ENCODE measurements at regions not wholly inside any gene's neighbourhood (a gene's known extent, or its start where the extent isn't known, plus 50 kb on each side); places are given as distances from the start of the nearest gene placed in this dataset.

DNA sequence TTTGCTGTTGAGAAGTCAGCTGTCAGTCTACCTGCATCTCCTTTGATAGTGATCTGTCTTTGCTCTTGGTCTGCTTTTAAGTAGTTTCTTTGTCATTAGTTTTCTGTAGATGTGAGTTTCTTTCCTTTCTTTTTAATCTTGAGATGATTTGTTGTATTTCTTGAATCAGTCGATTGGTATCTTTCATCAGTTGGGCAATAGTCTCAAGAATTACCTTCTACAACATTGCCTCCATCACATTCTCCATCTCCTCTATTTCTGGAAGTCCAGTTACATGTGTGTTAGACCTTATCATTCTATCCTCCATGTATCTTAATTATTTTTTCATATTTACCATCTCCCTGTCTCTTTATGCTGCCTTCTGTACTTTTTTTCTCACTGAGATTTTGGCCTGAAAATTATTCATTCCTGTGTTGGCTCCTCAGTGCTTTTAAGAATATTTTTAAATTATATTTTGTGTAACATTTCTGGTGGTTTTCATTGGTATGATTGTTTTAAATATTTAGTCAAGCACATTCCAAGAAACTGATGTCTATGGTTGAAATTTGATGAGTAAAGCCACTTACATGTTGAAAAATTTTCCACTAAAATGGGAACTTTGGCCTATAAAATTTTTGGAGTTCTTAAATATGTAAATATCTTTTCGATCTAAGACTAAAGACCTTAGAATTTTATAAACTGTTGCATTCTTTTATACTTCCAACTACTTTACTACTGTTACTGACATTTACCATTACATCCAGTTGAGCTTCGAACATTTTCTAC, 239.5 kb upstream of the MGAT5 start:
- no peak for DNase-seq (ENCODE audit: low read depth)
- TF ChIP-seq, protein P1, sequence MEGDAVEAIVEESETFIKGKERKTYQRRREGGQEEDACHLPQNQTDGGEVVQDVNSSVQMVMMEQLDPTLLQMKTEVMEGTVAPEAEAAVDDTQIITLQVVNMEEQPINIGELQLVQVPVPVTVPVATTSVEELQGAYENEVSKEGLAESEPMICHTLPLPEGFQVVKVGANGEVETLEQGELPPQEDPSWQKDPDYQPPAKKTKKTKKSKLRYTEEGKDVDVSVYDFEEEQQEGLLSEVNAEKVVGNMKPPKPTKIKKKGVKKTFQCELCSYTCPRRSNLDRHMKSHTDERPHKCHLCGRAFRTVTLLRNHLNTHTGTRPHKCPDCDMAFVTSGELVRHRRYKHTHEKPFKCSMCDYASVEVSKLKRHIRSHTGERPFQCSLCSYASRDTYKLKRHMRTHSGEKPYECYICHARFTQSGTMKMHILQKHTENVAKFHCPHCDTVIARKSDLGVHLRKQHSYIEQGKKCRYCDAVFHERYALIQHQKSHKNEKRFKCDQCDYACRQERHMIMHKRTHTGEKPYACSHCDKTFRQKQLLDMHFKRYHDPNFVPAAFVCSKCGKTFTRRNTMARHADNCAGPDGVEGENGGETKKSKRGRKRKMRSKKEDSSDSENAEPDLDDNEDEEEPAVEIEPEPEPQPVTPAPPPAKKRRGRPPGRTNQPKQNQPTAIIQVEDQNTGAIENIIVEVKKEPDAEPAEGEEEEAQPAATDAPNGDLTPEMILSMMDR (conservative IDR thresholded peaks at IDR 0.05; ENCODE audit: low read depth, low read length): no peak
- H3K4me3 ChIP-seq (ENCODE audit: low read length): no peak overlapping the region

DNA sequence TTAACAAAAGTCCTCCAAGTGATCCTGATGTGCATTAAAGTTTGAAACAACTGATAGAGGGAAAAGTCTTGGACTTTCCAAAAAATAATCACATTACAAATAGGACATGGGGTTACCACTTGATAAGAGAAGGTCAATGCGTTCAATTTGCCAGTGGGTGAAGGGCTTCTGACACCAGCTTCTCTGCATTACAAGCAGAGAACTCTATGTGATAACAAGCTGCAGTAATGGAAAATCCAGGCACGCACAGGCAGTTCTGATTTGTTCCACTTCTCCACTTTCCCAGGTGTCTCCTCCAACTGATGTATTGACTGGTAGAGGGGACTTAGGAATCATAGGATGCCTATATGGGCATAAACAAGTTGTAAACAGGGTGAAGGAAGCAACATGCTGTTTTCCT, 234.0 kb upstream of the MGAT5 start:
- TF ChIP-seq, protein P1 (conservative IDR thresholded peaks at IDR 0.05; ENCODE audit: low read depth, low read length): no peak
- DNase-seq (ENCODE audit: low read depth): no peak
- no peak overlapping the region for H3K4me3 ChIP-seq (ENCODE audit: low read length)

DNA sequence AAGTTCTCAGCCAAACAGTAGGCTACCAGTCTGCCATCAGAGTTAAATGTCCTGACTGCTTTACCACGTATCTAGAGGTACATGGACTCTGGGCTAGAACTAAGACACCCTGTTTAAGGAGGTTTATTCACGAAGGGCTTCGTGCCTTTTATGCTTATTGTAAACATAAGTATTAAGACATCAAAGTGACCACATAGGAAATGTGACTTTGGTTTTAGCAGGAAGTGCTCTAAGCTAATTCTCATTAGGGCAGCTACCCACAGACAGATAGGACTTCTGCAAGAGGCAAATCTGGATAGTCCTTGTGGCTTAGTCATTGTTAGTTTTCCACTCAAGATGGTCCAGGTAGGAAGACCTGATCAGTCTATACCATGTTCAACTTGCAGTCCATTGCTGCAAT, 233.3 kb upstream of the MGAT5 start:
- no peak for DNase-seq (ENCODE audit: low read depth)
- TF ChIP-seq, protein P1 (conservative IDR thresholded peaks at IDR 0.05; ENCODE audit: low read depth, low read length): no peak
- H3K4me3 ChIP-seq (ENCODE audit: low read length): no peak overlapping the region

DNA sequence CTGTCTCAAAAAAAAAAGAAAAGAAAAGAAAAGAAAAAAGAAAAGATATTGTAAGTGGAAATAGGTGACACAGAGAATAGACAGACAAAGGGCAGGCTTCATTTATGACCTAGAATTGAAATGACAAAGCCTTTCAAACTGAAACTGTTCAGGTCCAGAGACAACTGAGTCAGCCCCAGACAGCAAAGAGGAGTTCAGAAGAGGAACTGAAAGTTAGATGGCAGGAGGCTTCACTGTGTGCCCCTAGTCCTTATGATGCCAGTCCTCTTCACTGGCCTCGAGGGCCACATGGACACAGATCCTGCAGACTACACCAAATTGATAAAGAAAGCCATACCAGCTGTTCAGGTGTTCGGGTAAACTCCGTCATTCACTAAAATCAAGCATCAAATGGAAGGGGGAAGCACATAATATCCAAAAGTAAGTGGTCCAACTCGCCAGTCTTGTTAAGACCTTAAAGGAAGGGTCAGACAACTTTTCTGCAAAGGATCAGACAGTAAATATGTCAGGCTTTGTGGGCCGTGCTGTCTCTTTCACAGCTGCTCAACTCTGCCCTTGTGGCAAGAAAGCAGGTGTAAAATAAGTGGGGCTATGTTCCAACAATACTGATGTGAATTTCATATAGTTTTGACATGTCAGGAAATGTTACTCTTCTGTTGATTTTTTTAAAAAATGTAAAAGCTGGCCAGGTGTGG, 231.9 kb upstream of the MGAT5 start:
- TF ChIP-seq, protein P1 (conservative IDR thresholded peaks at IDR 0.05; ENCODE audit: low read depth, low read length): no peak
- no peak overlapping the region for H3K4me3 ChIP-seq (ENCODE audit: low read length)
- no peak for DNase-seq (ENCODE audit: low read depth)

DNA sequence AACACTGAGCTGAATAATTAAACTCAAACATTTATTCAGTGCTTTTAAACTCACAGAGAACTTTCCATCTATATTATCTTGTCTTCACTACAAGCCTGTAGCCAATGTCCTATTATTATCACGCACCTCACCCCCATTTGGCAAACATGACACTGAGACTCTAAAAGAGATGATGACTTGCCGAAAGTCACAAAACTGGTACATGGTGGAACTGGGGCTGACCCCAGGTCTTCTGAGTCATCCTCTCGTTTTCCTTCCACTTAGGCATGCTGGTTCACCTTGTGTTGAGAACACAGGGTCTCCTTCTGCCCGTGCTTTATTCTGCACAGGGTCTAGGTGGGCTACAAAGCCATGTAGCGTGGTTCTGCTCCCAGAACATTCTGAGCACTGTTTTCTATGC, 230.0 kb upstream of the MGAT5 start:
- TF ChIP-seq, protein P1 (conservative IDR thresholded peaks at IDR 0.05; ENCODE audit: low read depth, low read length): no peak
- DNase-seq (ENCODE audit: low read depth): no peak
- no peak overlapping the region for H3K4me3 ChIP-seq (ENCODE audit: low read length)

DNA sequence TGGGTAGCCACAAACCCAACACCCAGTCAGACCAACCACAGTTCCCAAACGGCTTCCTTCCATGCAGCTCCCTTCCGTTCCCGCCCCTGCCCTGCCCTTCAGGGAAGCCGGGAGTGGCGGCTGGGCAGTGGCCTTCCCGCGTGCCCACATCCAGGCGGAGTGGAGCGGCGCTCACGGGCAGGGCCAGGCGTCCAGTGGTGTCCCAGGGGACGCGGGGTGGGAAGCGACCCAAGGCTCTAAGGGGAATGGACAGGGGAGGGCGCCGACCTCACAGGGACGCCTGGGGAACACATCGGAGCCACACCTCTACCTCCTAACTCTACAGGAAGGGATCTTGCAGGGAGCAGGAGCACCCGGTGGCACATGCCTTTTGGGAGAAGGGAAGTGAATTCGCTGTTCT, 225.9 kb upstream of the MGAT5 start:
- TF ChIP-seq, protein P1 (conservative IDR thresholded peaks at IDR 0.05; ENCODE audit: low read depth, low read length): no peak
- no peak for DNase-seq (ENCODE audit: low read depth)
- no peak overlapping the region for H3K4me3 ChIP-seq (ENCODE audit: low read length)

DNA sequence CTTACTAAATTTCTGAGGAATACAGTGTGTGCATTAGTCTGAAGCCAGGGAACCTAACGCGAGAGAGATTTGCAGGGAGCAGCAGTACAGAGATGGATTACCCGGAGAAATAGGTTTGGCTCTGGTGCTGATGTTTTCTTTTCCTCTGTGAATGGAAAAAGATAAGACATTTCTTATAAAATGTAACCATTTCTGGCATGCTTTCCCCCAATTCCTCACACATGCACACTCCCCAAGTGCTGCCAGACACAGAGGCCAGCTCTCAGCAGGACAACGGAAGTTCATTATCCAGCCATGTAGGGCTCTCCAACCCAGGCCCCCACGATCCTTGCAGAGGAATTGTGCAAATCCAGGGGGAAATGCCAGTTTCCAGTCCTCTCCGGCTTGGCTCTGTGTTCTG, 224.5 kb upstream of the MGAT5 start:
- no peak for DNase-seq (ENCODE audit: low read depth)
- no peak overlapping the region for H3K4me3 ChIP-seq (ENCODE audit: low read length)
- TF ChIP-seq, protein P1 (conservative IDR thresholded peaks at IDR 0.05; ENCODE audit: low read depth, low read length): no peak
